Transverse colon (tissue), 4 donors: ENCODE measurements at regions not wholly inside any gene's neighbourhood (a gene's known extent, or its start where the extent isn't known, plus 50 kb on each side); places are given as distances from the start of the nearest gene placed in this dataset.

Experiments used
- EP300 ChIP-seq: sonication (generic); formaldehyde crosslinking; IDR thresholded peaks from one replicate; pipeline ENCODE4 v1.6.1; 2017; ENCODE audit warnings: antibody characterized with exemption, low read depth
- POLR2A ChIP-seq: fragments of 450-650 bp; IDR thresholded peaks from one replicate; pipeline ENCODE4 v1.6.1; 2016; ENCODE audit warnings: antibody characterized with exemption, mild to moderate bottlenecking, moderate library complexity
- POLR2AphosphoS5 ChIP-seq, 3 donors: sonication (generic); formaldehyde crosslinking; IDR thresholded peaks; one replicate each; pipeline ENCODE4 v1.6.1; 2016; ENCODE audit warnings: antibody characterized with exemption in 3 of 3
- TF ChIP-seq, protein P1 (sequence below), 5 experiments: fragments of 200-600 bp in 3 of 5; fragments of 450-650 bp in 2 of 5; sonication (generic) in 3 of 5; IDR thresholded peaks; 1 replicate in 2 of 5; 2 replicates in 3 of 5; pipeline ENCODE4 v1.5.1; 2016 to 2017; ENCODE audit warnings: antibody characterized with exemption in 5 of 5, inconsistent platforms in 3 of 5, mild to moderate bottlenecking in 2 of 5, moderate library complexity in 1 of 5

DNA sequence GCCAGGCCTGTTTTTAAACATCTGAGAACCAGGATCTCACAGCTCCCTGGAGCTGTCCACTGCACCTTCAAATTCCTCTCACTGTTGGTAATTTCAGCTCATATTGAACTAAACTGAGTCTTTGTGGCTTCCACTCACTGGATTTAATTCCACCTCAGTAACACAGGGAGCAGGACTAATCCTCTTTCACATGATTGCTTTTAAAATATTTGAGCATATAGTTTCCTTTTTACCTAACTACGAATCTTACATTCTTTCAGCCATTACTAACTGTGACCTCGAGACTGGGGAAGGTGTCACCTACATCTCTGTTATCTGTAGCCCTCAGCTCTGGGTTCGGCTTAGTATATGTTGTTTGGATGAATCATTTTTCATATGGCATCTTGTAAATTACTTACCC is 194.3 kb upstream of the C2CD4B start:
- TF ChIP-seq, protein P1, sequence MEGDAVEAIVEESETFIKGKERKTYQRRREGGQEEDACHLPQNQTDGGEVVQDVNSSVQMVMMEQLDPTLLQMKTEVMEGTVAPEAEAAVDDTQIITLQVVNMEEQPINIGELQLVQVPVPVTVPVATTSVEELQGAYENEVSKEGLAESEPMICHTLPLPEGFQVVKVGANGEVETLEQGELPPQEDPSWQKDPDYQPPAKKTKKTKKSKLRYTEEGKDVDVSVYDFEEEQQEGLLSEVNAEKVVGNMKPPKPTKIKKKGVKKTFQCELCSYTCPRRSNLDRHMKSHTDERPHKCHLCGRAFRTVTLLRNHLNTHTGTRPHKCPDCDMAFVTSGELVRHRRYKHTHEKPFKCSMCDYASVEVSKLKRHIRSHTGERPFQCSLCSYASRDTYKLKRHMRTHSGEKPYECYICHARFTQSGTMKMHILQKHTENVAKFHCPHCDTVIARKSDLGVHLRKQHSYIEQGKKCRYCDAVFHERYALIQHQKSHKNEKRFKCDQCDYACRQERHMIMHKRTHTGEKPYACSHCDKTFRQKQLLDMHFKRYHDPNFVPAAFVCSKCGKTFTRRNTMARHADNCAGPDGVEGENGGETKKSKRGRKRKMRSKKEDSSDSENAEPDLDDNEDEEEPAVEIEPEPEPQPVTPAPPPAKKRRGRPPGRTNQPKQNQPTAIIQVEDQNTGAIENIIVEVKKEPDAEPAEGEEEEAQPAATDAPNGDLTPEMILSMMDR (IDR thresholded peaks at IDR 0.05): no peak
- TF ChIP-seq POLR2A (no peak), POLR2AphosphoS5 (IDR thresholded peaks at IDR 0.05) (no peak), EP300 (no peak)
